HUES64 (cell line): ENCODE measurements at regions not wholly inside any gene's neighbourhood (a gene's known extent, or its start where the extent isn't known, plus 50 kb on each side); places are given as distances from the start of the nearest gene placed in this dataset.
"Not testable (repeated sequence)": the region's sequence is repeated elsewhere in the genome, so short reads cannot be mapped to it uniquely, and the experiment has no call there.

Experiments
- H3K27ac ChIP-seq: 2 replicates; pipeline ENCODE4 v1.7.0; 2013; ENCODE audit warnings: low read depth, low read length, inconsistent platforms
- H3K27me3 ChIP-seq: 2 replicates; pipeline ENCODE4 v1.6.1; 2013; ENCODE audit warnings: mild to moderate bottlenecking, low read length; ENCODE audit not compliant: insufficient read depth
- H3K36me3 ChIP-seq: 2 replicates; pipeline ENCODE4 v1.6.1; 2013; ENCODE audit warnings: mild to moderate bottlenecking, low read length; ENCODE audit not compliant: insufficient read depth
- H3K4me1 ChIP-seq: 2 replicates; pipeline ENCODE4 v1.6.1; 2013; ENCODE audit warnings: mild to moderate bottlenecking, low read length, moderate library complexity; ENCODE audit not compliant: insufficient read depth
- H3K4me3 ChIP-seq: 2 replicates; pipeline ENCODE4 v1.5.1; 2013; ENCODE audit warnings: mild to moderate bottlenecking, low read length, moderate library complexity
- H3K9ac ChIP-seq: 2 replicates; pipeline ENCODE4 v1.6.1; 2013; ENCODE audit warnings: mild to moderate bottlenecking, low read depth, low read length
- H3K9me3 ChIP-seq: 2 replicates; pipeline ENCODE4 v1.6.1; 2013; ENCODE audit warnings: low read depth, low read length; ENCODE audit not compliant: insufficient read depth
- WGBS: fragments of 150-250, 120-280 bp; methylation state at CpG from one replicate; pipeline ENCODE4 v1.1.7; 2013; ENCODE audit warnings: missing lambda C conversion rate; 5-methylcytosine and 5-hydroxymethylcytosine counted together

- WGBS = 85% methylated on average over 1 of the region's 1 CpG
- H3K9me3 ChIP-seq = peaks cover 8% of the 10 kb centered on the region; the same call in 1 of the 2 replicates
- H3K9ac ChIP-seq = no peak overlapping the region
- no peak overlapping the region for H3K4me3 ChIP-seq
- no peaks in the 10 kb centered on the region for H3K27me3 ChIP-seq
- H3K4me1 ChIP-seq = peaks cover 23% of the 10 kb centered on the region
- H3K27ac ChIP-seq = no peak overlapping the region
- H3K36me3 ChIP-seq = no peaks in the 10 kb centered on the region
Observed at GRCh38 chr4:55278316-55278715, 67.7 kb upstream of the SRD5A3 start.

GRCh38 chr4:55280474-55280873, 65.6 kb upstream of the SRD5A3 start:
- WGBS = 12% methylated on average over 7 of the region's 7 CpGs
- Histone ChIP-seq H3K9ac (peak overlapping the region; percentile 42; the same call in 1 of the 2 replicates), H3K4me3 (peak overlapping the region; percentile 33), H3K9me3 (peaks cover 29% of the 10 kb centered on the region), H3K27ac (peak overlapping the region; percentile 89; the same call in 1 of the 2 replicates), H3K4me1 (peaks cover 23% of the 10 kb centered on the region)
- H3K27me3 ChIP-seq, H3K36me3 ChIP-seq: not testable (repeated sequence)

GRCh38 chr4:55281118-55281683, 64.8 kb upstream of the SRD5A3 start:
- peaks cover 23% of the 10 kb centered on the region for H3K4me1 ChIP-seq
- not testable (repeated sequence) for H3K36me3 ChIP-seq, H3K27me3 ChIP-seq
- H3K9ac ChIP-seq = peak overlapping the region; percentile 42
- WGBS = 20% methylated on average over 11 of the region's 11 CpGs
- peak overlapping the region; percentile 33 for H3K4me3 ChIP-seq
- peak overlapping the region; percentile 89 for H3K27ac ChIP-seq
- peaks cover 29% of the 10 kb centered on the region for H3K9me3 ChIP-seq

GRCh38 chr4:55284331-55284730, 61.7 kb upstream of the SRD5A3 start:
- Histone ChIP-seq H3K27ac (no peak overlapping the region), H3K9ac (no peak overlapping the region), H3K27me3 (no peaks in the 10 kb centered on the region), H3K9me3 (peaks cover 29% of the 10 kb centered on the region), H3K4me1 (peaks cover 15% of the 10 kb centered on the region), H3K4me3 (no peak overlapping the region), H3K36me3 (0 out of 2 replicates have a peak, but pooled peaks cover 6% of the 10 kb centered on the region)
- WGBS = 88% methylated on average over 1 of the region's 1 CpG

GRCh38 chr4:55291227-55291640, 54.8 kb upstream of the SRD5A3 start:
- H3K4me3 ChIP-seq = no peak overlapping the region
- no peak overlapping the region for H3K27ac ChIP-seq
- H3K27me3 ChIP-seq = no peaks in the 10 kb centered on the region
- no peaks in the 10 kb centered on the region for H3K4me1 ChIP-seq
- no peak overlapping the region for H3K9ac ChIP-seq
- WGBS = 87% methylated on average over 3 of the region's 3 CpGs
- H3K36me3 ChIP-seq = no peaks in the 10 kb centered on the region
- H3K9me3 ChIP-seq = no peaks in the 10 kb centered on the region

- H3K36me3 ChIP-seq = no peaks in the 10 kb centered on the region
- no peak overlapping the region for H3K9ac ChIP-seq
- H3K27me3 ChIP-seq = no peaks in the 10 kb centered on the region
- H3K4me3 ChIP-seq = no peak overlapping the region
- peaks cover 5% of the 10 kb centered on the region for H3K9me3 ChIP-seq
- H3K4me1 ChIP-seq = no peaks in the 10 kb centered on the region
- H3K27ac ChIP-seq = no peak overlapping the region
- 96% methylated on average over 4 of the region's 4 CpGs for WGBS
Observed at GRCh38 chr4:55296096-55296495, 49.9 kb upstream of the SRD5A3 start.
